Left renal pelvis (tissue), 4 donors: ENCODE measurements at regions not wholly inside any gene's neighbourhood (a gene's known extent, or its start where the extent isn't known, plus 50 kb on each side); places are given as distances from the start of the nearest gene placed in this dataset.

ENCODE experiments used
- DNase-seq, 4 donors: peaks; one replicate each; pipeline ENCODE4 v3.0.0-alpha.2; 2013; ENCODE audit warnings: low read depth in 4 of 4, low spot score in 3 of 4

DNA sequence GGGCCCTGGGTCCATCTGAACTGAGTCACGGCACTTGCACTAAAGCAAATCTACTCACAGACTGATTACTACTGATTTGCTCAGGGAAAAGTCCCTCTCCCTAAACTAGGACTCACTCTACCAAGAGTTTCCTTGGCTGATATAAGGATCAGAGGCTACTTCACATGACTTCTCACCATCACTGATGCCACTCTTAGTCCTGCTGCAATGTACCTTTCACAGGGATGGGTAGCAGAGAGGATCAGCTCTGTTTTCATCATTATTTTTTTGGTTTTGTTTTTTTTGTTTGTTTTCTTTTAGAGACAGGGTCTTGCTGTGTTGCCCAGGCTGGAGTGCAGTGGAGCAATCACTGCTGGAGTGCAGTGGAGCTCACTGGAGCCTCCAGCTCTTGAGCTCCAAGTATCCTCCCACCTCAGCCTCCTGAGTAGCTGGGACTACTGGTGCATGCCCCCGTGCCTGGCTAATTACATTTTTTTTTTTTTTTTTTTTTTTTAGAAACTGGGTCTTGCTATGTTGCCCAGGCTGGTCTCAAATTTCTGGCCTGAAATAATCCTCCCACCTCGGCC, 200.6 kb downstream of the JCAD start:
- DNase-seq, result no peak

DNA sequence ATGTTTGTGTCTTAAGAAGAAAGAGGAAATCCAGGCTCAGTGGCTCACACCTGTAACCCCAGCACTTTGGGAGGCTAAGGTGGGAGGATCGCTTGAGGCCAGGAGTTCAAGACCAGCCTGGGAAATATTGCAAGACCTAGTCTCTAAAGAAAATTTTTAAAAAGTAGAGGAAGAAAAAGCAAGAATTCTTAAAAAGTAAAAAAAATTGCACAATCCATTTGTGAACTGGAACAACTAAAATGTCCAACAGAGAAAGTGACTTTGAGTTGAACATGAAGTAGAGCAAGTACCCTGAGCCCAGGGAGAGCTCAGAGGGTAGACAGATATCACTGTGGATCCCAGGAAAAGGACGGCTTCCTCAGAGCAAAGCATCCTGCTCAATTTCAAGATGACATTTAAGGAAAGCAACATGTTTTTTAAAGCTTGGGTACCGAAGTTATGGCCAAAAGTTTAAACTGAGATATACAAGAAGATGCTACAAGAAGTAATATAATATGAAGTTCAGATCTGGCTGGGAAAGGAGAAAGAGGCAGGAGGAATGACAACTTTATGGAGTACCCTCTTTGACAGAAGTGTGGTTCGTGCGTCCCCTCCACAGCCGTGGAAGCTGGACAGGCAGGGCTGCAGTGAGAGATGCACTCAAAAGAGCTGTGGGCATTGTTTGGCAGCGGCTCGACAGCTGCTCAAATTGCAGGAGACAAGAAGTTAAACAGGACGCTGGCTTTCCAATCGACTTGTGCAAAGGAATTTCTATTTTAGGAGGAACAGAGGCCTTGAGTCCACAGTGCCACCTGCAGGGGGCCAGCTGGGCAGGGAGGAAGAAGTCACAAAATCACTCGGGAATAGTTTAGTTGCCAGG, 201.3 kb downstream of the JCAD start:
- DNase-seq, result no peak

DNA sequence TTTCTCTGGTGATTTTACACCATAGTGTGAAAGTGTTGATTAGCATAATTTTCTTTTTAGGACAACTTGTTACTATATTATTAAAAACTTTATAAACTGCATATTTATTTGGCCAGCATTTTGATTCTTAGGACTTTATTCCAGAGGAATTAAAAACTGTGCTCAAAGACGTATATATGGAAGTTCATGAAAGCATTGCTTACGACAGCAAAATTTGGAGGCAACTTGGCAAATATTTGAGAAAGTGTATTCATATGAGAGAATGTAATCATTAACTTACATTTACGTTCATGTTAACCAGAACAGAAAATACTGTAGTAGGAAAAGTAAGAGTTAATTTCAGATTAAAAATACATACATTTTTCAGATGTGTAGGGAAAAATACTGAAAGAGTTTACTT, 203.1 kb downstream of the JCAD start:
- DNase-seq, result no peak

DNA sequence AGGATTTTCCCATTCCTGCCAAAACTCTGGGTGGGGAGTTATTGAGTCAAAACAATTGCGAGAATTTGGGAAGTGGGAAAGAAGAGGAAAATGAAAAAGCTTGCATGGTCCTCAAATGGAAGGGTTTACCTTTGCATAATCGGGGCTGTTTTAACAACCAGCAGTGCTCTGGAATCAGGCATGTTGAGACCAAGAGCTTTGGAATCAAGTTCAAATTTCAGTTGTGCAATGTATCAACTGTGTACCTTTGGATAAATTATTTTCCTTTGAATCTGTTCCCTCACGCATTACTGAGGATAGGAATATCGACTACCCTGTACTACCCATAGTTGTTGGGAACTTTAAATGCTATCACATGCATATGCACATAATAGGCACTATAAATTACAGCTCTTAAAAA, 205.5 kb downstream of the JCAD start:
- DNase-seq, result no peak

DNA sequence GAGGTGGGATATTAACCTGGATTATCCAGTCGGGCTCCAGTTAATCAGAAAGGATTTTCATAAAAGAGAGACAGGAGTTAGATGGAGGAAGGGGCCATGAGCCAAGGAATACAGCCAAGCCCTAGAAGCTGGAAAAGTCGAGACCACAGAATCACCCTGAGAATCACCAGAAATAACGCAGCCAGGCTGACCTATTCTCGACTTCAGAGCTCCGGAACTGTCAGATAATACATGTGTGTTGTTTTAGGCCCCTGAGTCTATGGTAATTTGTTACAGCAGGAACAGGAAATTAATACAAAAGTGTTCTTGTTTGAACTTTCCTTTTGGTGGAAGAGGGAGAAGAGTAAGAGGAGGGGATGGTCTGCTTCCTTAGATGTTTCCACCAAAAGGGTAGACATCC, 208.1 kb downstream of the JCAD start:
- no peak for DNase-seq

DNA sequence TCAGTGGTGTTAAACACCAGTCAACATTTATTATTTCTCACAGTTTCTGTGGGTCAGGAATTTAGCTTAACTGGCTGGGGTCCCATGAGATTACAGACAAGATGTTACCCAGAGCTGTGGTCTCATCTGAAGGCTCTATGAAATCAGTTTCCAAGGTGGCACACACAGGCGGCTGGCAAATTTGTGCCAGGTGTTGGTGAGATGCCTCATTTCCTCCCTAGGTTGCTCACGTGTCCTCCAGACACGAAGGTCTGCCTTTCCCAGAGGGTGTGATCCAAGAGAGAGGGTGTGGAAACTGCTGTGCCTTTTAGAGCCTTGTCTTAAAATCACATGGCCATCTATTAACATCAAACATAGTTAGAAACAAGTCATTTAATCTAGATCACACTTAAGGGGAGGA, 209.0 kb downstream of the JCAD start:
- DNase-seq, result no peak

DNA sequence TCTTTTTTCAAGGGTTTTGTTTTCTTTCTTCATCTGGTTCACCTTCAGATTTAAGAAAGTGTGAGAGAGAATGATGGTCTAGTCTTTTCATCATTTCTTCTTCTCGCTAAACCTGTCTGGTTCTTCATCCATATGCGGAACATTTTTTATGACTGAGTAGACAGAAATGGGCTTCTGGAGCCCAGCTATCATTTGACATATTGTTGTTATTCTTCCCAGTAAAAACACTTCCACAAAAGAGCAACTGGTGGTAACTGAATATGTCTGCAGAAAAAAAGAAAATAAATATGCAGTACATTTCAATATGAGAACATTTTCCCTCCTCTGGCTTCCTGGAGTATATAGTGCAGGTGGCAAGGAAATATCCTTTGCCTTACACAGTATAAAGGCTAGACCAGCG, 209.5 kb downstream of the JCAD start:
- DNase-seq, result no peak

DNA sequence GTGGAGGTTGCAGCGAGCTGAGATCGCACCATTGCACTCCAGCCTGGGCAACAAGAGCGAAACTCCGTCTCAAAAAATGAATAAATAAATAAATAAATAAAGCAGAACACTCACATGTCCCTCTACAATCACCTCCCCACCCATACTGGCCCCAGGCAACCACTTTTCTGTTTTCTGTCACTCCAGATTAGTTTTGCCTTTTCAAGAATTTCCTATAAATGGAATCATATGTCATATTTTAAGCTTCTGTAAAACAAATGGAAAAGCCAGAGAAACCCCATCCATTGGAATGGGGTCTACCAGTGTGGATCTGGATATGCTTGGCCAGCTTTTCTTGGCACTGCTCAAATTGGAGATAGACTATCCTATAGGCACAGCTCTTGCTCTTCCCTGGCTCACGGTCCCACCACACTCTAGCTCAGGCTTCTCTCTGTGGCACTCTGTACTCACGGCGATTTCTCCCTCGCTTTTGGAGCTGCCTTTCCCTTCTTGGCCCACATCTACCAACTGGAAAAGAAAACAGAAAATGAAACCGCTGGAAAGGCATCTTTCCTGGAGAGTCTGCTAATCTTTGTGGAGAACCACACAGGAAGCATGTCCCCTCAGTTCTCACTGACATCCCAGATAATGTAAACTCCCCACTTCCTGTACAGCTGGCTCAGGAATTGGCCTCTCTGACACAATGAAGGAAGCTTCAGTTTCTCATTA, 210.1 kb downstream of the JCAD start:
- no peak for DNase-seq

DNA sequence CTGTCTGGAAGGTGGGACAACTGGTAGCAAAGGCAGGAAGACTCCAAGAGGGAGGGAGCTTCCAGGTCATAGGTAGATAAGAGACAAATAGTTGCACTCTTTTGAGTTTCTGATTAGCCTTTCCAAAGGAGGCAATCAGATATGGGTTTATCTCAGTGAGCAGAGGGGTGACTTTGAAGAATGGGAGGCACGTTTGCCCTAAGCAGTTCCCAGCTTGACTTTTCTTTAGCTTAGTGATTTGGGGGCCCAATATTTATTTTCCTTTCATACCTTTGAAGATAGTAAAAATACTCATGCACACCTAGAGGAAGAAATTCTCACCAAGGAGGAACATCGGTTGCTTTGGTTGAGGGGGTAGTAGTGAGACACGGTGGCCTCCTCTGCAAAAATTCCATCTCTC, 212.1 kb upstream of the SVIL start:
- no peak for DNase-seq

DNA sequence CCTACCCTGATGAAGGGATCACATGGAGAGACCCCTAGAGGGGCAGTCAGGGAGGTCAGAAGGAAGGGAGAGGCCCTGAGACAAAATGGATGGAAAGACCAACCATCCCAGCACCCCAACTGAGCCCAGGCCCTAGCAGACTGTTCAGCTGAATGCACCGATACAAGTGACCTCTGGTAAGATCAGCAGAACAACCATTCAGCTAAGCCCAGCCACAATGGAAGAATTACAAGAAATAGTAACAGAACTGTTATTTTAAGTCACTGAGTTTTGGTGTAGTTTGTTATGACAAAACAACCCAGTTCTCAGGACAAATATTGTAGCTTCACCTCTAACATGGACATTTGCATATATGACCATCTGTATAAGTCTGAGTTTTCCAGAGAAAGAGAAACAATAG, 210.4 kb upstream of the SVIL start:
- DNase-seq, result no peak

DNA sequence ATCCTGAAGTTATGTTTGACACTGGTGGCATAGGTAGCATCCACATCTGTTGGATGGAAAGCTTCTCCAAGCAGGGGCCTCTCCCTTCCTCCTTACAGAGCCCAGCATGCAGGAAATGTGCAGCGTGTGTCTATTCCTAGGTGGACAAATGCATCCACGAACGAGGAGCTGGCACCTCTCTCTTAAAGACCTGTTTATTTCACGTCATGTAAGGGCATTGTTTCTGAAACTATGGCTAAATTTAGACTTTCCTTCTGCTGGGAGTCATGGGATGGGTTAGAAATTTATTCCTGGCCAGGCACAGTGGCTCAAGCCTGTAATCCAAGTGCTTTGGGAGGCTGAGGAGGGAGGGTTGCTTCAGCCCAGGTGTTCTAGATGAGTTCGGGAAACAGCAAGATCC, 208.4 kb upstream of the SVIL start:
- DNase-seq, result no peak

DNA sequence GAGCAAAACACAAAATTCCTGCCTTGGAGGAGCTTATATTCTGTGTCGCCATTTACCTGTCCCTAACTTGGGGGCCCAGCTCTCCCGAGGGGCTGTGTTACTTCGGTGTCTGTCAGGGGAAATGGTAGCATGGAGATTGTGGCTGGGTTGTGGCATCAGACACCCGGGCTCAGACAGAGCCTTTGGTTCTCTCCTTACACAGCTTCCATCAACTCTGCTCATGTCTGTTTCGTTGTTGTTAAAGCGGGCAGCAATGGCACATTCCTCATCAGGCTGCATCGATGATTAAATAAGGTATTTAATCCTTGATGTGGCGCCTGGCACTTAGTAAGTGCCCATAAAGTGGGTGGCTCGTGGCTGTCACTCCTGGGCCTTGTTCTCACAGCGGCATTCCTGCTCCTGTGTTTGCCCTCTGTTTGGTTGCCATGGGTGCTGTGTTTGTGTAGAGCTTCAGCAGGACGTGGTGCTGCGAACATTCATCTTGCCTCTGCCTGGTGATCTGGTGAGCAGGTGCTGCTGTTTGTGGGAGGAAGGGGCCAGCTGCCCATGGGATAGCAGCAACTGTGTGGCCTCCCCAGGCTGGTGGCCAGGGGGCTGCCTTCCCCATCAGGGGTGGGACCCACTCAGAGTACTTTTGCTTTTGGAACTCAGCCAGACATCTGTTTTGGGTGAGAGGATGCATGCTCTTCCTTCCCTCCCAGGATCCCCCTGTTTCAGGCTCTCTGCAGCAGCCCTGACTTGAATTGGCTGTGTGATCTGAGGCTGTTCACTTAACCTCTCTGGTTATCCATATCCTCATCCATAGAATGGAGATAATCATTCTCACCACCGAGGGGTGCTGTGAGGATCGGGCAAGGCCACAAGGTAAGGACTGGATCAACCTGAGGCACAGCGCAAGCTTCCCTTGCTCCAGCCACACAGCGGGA, 207.2 kb upstream of the SVIL start:
- DNase-seq, result no peak

DNA sequence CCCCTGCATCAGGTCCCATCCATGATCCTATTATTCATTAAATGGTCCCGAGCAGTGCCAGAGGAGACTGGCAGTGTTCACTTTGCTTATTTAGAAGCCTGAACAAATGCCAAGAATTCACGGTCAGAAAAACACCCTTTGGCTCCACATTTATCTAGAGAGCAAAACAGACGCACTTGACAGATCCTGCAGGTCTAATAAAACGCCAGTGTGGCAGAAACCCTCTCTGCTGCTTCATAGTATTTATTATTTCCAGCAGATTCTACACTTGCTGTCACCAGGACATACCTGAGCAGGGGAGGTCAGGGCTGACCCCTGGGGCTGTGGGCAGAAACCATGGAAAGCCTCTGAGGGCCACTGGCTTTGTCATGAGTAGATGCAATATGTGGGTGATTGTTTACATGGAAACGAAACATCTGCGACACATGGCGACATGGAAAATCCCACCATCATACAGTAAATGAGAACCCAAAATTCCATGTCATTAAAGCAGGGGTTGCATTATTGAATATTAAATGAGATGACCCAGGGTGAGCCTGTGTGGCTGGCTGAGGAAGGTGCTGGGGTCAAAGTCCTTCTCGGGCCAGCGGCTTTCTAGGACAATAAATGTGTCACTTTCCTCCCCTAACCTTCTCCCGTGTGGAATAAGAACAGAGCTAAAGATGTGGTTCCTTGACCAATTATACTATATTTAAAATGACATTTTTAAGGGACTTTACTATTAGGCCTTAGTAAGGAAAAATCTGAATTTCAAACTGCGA, 205.9 kb upstream of the SVIL start:
- no peak for DNase-seq

DNA sequence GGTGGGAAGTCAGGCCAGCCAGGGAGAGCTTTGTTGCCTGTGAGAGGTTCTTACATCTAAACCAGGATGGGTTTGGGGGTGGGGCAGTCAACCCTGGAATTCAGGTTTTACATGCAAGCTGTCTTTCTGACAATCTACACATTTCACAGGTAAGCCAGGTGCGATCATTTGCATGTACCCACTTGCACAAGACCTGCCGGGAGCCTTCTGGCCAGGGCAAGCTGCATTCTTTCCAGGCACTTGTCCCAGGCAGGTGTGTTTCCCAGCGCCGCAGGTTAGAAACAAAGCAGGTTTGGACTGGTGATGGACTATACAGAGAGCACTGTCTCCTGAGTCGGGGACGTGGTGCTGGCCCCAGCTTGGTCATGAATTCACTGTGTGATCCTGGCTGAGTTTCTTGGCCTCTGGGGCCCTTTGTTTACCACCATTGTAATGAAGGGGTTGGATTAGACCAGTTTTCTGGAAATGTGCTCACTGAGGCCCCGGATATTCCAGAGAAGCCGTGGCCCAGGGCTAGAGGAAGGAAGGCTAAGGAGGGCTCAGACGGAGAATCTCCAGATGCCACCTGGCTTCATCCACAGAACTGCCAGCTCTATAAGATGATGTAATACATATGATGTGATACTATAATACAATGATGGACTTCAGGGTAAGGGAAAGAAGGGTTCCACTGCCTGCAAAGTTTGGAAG, 205.2 kb upstream of the SVIL start:
- DNase-seq, result no peak

DNA sequence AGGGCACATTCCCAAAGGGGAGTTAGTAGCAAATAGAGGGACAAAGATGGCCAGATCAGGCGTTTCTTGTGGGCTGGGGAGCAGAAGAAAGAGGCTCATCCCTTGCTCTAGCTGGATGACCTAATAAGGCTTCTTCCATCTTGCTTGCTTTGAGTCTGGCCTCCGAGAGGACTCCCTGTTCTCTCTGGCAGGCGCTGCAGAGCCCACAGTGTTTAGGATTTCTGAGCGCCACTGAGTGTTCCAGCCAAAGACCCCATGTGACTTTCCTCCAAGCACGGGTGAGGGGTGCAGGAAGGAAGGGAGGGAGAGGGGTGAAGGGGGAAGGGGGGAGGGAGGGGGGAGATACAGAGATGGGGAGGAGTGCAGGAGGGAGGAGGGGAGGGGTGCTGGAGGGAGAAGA, 203.8 kb upstream of the SVIL start:
- DNase-seq, result no peak

DNA sequence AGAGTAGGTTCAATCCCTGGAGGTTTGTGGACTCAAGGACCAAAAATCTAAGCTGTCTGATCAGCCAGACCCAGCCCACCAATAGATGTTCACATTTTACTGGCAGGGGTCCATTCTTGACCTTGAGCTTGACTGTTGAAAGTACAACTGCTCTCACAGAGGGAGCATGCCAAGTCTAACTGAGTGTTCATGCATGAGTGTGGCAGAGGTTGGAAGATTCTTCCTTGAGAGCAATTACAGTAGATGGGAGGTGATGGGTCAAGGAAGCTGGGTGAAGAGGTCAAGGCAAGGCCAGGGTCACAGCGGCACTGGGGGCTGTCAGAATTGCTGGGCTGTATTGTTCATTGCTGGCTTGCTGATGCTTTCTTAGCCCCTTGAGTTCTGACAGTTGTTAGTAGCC, 202.8 kb upstream of the SVIL start:
- no peak for DNase-seq

DNA sequence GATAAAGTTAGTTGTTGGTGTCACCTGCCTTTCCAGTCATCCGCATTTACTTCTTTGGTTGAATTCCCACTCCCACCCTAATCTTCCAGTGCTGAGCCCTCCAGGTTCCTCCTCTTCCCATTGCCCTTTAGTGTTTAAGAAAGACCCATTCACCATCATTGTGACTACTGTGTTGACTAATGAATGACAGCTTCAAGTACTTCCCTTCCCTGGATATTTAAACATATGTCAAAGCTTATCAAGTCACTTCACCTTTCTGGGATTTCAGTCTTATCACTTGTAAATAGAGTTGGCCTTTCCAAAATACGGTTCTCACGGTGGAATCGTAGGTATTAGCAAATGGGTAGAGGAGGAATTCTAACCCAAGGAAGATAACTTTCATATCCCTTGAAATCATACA, 201.6 kb upstream of the SVIL start:
- DNase-seq, result no peak

DNA sequence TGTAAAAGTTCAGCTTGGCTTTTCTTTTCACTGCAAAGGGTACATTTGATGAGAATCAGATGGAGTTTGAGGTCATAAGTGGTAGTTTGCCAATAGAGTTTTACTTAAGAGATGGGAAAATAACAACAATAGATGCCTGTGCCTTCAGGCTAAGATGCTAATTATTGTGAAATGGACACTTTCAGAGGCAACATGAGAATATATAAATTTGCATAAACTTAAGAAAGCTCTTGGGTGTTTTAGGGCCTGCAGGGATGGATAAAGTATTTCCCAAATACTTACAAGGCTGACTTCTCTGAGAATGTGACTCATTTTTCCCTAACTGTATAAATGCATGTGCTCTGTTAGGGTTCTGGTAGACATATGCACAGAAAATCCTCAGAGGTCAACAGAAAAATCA, 200.3 kb upstream of the SVIL start:
- DNase-seq, result no peak
